Caco-2 (cell line): ENCODE measurements at regions not wholly inside any gene's neighbourhood (a gene's known extent, or its start where the extent isn't known, plus 50 kb on each side); places are given as distances from the start of the nearest gene placed in this dataset.
A peak's percentile ranks its signal among the peaks of the same experiment; 100 is the strongest.

Experiments used
- BruUV-seq: library from RNA; stranded (reverse); fragments of 400-500 nt; replicated peaks from 2 replicates; lab custom pipeline; 2021; lab: Mats Ljungman, UMichigan
- CTCF ChIA-PET: fragments of 300-600 bp; sonication (Branson Sonifier 250); formaldehyde crosslinking; loops from one replicate; lab custom pipeline; 2022; ENCODE audit warnings: antibody characterized with exemption; lab: Charles Lee
- POLR2A ChIA-PET: fragments of 300-600 bp; sonication (Branson Sonifier 250); formaldehyde crosslinking; loops from one replicate; lab custom pipeline; 2022; ENCODE audit warnings: antibody characterized with exemption; lab: Charles Lee
- DNase-seq, 2 experiments: peaks; one replicate each; pipeline versions ENCODE4 v3.0.0 to v3.0.0-alpha.2; 2020 to 2022
- H3K27me3 ChIP-seq: replicated peaks from 2 replicates; pipeline ENCODE4 v1.6.0; 2011; ENCODE audit warnings: low read length; ENCODE audit not compliant: control insufficient read depth, insufficient read depth
- H3K36me3 ChIP-seq: 2 replicates; pipeline ENCODE4 v1.5.1; 2011; ENCODE audit warnings: low read length; ENCODE audit not compliant: control insufficient read depth, insufficient read depth
- H3K4me1 ChIP-seq: fragments of 250-450 bp; sonication (Bioruptor Pico); 2 replicates; pipeline ENCODE4 v1.5.1; 2020; ENCODE audit warnings: mild to moderate bottlenecking
- H3K4me3 ChIP-seq: 2 replicates; pipeline ENCODE4 v1.5.1; 2011; ENCODE audit warnings: low read depth, mild to moderate bottlenecking, control low read depth, low read length
- H3K9me3 ChIP-seq: fragments of 250-450 bp; sonication (Bioruptor Pico); 2 replicates; pipeline ENCODE4 v1.5.1; 2020; ENCODE audit warnings: mild to moderate bottlenecking, moderate library complexity
- H3K27ac Mint-ChIP-seq: one replicate; pipeline ENCODE4 v1.8.0; 2022; ENCODE audit warnings: mixed read lengths; ENCODE audit not compliant: unreplicated experiment
- H3K27me3 Mint-ChIP-seq: one replicate; pipeline ENCODE4 v1.8.0; 2022; ENCODE audit warnings: mixed read lengths; ENCODE audit not compliant: insufficient read depth, unreplicated experiment
- H3K36me3 Mint-ChIP-seq: one replicate; pipeline ENCODE4 v1.8.0; 2022; ENCODE audit warnings: mild to moderate bottlenecking, mixed read lengths; ENCODE audit not compliant: insufficient read depth, unreplicated experiment
- H3K4me1 Mint-ChIP-seq: one replicate; pipeline ENCODE4 v1.8.0; 2022; ENCODE audit warnings: low read depth, mixed read lengths; ENCODE audit not compliant: unreplicated experiment
- H3K4me3 Mint-ChIP-seq: one replicate; pipeline ENCODE4 v1.8.0; 2022; ENCODE audit warnings: mild to moderate bottlenecking, moderate library complexity, mixed read lengths; ENCODE audit not compliant: unreplicated experiment
- H3K9me3 Mint-ChIP-seq: one replicate; pipeline ENCODE4 v1.8.0; 2022; ENCODE audit warnings: mixed read lengths; ENCODE audit not compliant: unreplicated experiment
- CTCF ChIP-seq, 2 experiments: fragments of 200-600 bp in 1 of 2; IDR thresholded peaks; 1 replicate in 1 of 2; 2 replicates in 1 of 2; pipeline versions ENCODE4 v1.5.1 to v1.8.0; 2011 to 2022; ENCODE audit warnings: antibody characterized with exemption in 1 of 2, control low read depth in 1 of 2, inconsistent platforms in 1 of 2, low read depth in 1 of 2, low read length in 1 of 2, mild to moderate bottlenecking in 1 of 2, moderate library complexity in 1 of 2; ENCODE audit not compliant: insufficient read depth in 1 of 2, severe bottlenecking in 1 of 2, unreplicated experiment in 1 of 2
- intact Hi-C: fragments of 100-400 bp; cut with micrococcal nuclease; formaldehyde crosslinking; loops from one replicate; pipeline ENCODE4 v1.10.0; 2022; ENCODE audit not compliant: unreplicated experiment

- Histone ChIP-seq H3K9me3 (peaks cover 13% of the 10 kb centered on the region; the same call in 1 of the 2 replicates), H3K36me3 (no peaks in the 10 kb centered on the region), H3K4me1 (peaks cover 17% of the 10 kb centered on the region), H3K4me3 (no peak overlapping the region), H3K27me3 (no peaks in the 10 kb centered on the region)
- H3K4me1 Mint-ChIP-seq: peaks cover 6% of the 10 kb centered on the region
- no peak overlapping the region for H3K4me3 Mint-ChIP-seq
- H3K9me3 Mint-ChIP-seq: peaks cover 14% of the 10 kb centered on the region
- DNase-seq: no peak
- BruUV-seq: no TSS peak
- no peaks in the 10 kb centered on the region for H3K27me3 Mint-ChIP-seq
- intact Hi-C loops: no loop called here
- TF ChIP-seq CTCF (IDR thresholded peaks at IDR 0.05; ENCODE audit: insufficient read depth in 1 of 2, low read depth in 1 of 2, low read length in 1 of 2, severe bottlenecking in 1 of 2, unreplicated experiment in 1 of 2): no peak
- ChIA-PET CTCF (no interaction called here), POLR2A (no interaction called here)
- H3K27ac Mint-ChIP-seq: no peak overlapping the region
- H3K36me3 Mint-ChIP-seq: no peaks in the 10 kb centered on the region
Observed at GRCh38 chr14:34340025-34340625, 121.9 kb downstream of the SPTSSA start.

GRCh38 chr14:34338056-34338455 is 124.0 kb downstream of the SPTSSA start:
- intact Hi-C loops: loop anchor here (10.0 kb wide), 1 partner anchor 1087 kb away; no protein-coding TSS in a partner anchor
- Histone ChIP-seq H3K9me3 (0 out of 2 replicates have a peak, but pooled peaks cover 6% of the 10 kb centered on the region), H3K4me1 (peaks cover 18% of the 10 kb centered on the region), H3K36me3 (no peaks in the 10 kb centered on the region), H3K27me3 (no peaks in the 10 kb centered on the region), H3K4me3 (no peak overlapping the region)
- ChIA-PET CTCF (no interaction called here), POLR2A (no interaction called here)
- H3K36me3 Mint-ChIP-seq: no peaks in the 10 kb centered on the region
- peaks cover 8% of the 10 kb centered on the region for H3K4me1 Mint-ChIP-seq
- BruUV-seq: no TSS peak
- no peak overlapping the region for H3K27ac Mint-ChIP-seq
- TF ChIP-seq CTCF (IDR thresholded peaks at IDR 0.05; ENCODE audit: insufficient read depth in 1 of 2, low read depth in 1 of 2, low read length in 1 of 2, severe bottlenecking in 1 of 2, unreplicated experiment in 1 of 2): no peak
- no peaks in the 10 kb centered on the region for H3K27me3 Mint-ChIP-seq
- H3K9me3 Mint-ChIP-seq: peaks cover 7% of the 10 kb centered on the region
- no peak for DNase-seq
- H3K4me3 Mint-ChIP-seq: no peak overlapping the region

GRCh38 chr14:34336501-34336900 is 125.5 kb downstream of the SPTSSA start:
- CTCF ChIA-PET: interaction anchor here (0.6 kb wide), 1 partner anchor 170 kb away, joined by 3 read pairs; no protein-coding TSS in a partner anchor
- POLR2A ChIA-PET: no interaction called here
- peaks cover 32% of the 10 kb centered on the region for H3K4me1 ChIP-seq
- Mint-ChIP-seq H3K27me3 (no peaks in the 10 kb centered on the region), H3K4me3 (no peak overlapping the region), H3K36me3 (no peaks in the 10 kb centered on the region), H3K27ac (no peak overlapping the region), H3K9me3 (no peaks in the 10 kb centered on the region), H3K4me1 (peaks cover 22% of the 10 kb centered on the region)
- no peak overlapping the region for H3K4me3 ChIP-seq
- intact Hi-C loops: loop anchor here (10.0 kb wide), 1 partner anchor 1088 kb away; no protein-coding TSS in a partner anchor
- H3K27me3 ChIP-seq: no peaks in the 10 kb centered on the region
- no peaks in the 10 kb centered on the region for H3K36me3 ChIP-seq
- no peaks in the 10 kb centered on the region for H3K9me3 ChIP-seq
- DNase-seq: peak; percentile 44 to 68
- TF ChIP-seq CTCF (IDR thresholded peaks at IDR 0.05; ENCODE audit: insufficient read depth in 1 of 2, low read depth in 1 of 2, low read length in 1 of 2, severe bottlenecking in 1 of 2, unreplicated experiment in 1 of 2): no peak
- no TSS peak for BruUV-seq
